Nephron (organoid): ENCODE measurements at regions not wholly inside any gene's neighbourhood (a gene's known extent, or its start where the extent isn't known, plus 50 kb on each side); places are given as distances from the start of the nearest gene placed in this dataset.
A peak's percentile ranks its signal among the peaks of the same experiment; 100 is the strongest.
"Not testable (repeated sequence)": the region's sequence is repeated elsewhere in the genome, so short reads cannot be mapped to it uniquely, and the experiment has no call there.

ENCODE experiments used
- H3K27ac Mint-ChIP-seq, 3 experiments: 2 replicates each; pipeline ENCODE4 v1.8.0; 2020; ENCODE audit warnings: mixed read lengths in 3 of 3, mild to moderate bottlenecking in 2 of 3, moderate library complexity in 1 of 3
- H3K27me3 Mint-ChIP-seq: 2 replicates; pipeline ENCODE4 v1.8.0; 2021; ENCODE audit warnings: low read depth, mild to moderate bottlenecking, moderate library complexity, mixed read lengths
- H3K36me3 Mint-ChIP-seq: 2 replicates; pipeline ENCODE4 v1.8.0; 2020; ENCODE audit warnings: low read depth, mixed read lengths
- H3K4me1 Mint-ChIP-seq: 2 replicates; pipeline ENCODE4 v1.8.0; 2020; ENCODE audit warnings: mixed read lengths
- H3K4me3 Mint-ChIP-seq, 3 experiments: 2 replicates each; pipeline ENCODE4 v1.8.0; 2020; ENCODE audit warnings: mild to moderate bottlenecking in 3 of 3, mixed read lengths in 3 of 3, moderate library complexity in 2 of 3
- H3K9me3 Mint-ChIP-seq: 2 replicates; pipeline ENCODE4 v1.8.0; 2020; ENCODE audit warnings: mixed read lengths
- TF ChIP-seq, protein P1 (sequence below), 3 experiments: fragments of 200-600 bp; sonication (generic); IDR thresholded peaks; one replicate each; pipeline ENCODE4 v1.5.0; 2021; ENCODE audit warnings: antibody characterized with exemption in 3 of 3; ENCODE audit not compliant: unreplicated experiment in 3 of 3

DNA sequence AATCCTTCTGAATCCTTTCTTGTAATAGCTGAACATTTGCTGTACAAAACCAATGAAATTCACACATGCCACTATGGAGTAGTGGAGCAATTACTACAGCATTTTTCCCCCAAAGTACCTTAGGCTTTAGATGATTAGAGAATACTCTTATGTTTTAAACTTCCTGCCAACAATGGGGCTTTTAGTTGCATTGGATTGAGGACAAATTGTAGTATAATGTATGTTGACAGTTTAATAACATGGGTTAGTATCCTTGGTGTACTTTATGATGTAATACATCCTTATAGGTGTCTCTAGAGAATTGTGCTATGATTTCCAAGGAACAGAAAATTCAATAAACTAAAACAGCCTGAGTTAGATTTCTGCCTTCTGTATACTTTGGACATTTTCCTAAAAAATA, 422.7 kb upstream of the GRAMD2B start:
- Mint-ChIP-seq H3K36me3 (peaks cover 4% of the 10 kb centered on the region), H3K9me3 (peaks cover 15% of the 10 kb centered on the region), H3K27ac (peak overlapping the region in 2 of 3 experiments; percentile 13 to 58)

DNA sequence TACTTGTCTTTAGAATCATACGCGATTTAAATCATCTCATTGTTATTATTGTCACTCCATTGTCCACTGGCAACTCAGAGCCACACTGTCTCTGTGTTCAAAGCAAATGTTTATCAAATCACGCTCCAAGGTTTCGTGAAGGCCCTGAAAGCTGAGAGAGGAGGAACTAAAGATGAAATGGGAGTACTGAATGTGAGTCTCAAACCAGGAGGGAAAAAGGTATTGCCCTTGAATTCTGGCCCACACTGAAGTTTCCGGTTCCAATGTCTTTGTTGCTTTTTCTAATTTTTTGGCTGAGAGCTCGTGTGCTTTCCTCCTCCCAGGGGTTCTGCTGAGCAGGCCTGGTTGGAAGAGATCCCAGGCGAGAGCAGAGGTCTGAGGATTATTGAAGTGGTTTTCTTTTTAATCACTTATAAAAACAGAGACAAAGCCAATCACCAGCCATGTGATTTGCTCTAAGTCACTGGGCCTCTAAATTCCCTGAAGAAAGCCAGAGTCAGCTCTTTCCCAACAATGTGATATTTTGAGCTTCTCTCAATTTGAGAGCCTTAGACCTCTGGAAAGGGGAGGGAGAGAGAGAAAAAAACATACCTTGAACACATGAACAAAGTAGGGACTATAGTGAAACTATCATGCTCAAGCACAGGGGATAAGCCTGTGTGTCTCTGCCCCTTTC, 420.8 kb upstream of the GRAMD2B start:
- Mint-ChIP-seq H3K36me3 (no peaks in the 10 kb centered on the region), H3K4me1 (peaks cover 44% of the 10 kb centered on the region), H3K4me3 (no peak overlapping the region), H3K27ac (peak overlapping the region; percentile 95 to 97 (median 97)), H3K9me3 (peaks cover 11% of the 10 kb centered on the region), H3K27me3 (no peaks in the 10 kb centered on the region)
- TF ChIP-seq, protein P1, sequence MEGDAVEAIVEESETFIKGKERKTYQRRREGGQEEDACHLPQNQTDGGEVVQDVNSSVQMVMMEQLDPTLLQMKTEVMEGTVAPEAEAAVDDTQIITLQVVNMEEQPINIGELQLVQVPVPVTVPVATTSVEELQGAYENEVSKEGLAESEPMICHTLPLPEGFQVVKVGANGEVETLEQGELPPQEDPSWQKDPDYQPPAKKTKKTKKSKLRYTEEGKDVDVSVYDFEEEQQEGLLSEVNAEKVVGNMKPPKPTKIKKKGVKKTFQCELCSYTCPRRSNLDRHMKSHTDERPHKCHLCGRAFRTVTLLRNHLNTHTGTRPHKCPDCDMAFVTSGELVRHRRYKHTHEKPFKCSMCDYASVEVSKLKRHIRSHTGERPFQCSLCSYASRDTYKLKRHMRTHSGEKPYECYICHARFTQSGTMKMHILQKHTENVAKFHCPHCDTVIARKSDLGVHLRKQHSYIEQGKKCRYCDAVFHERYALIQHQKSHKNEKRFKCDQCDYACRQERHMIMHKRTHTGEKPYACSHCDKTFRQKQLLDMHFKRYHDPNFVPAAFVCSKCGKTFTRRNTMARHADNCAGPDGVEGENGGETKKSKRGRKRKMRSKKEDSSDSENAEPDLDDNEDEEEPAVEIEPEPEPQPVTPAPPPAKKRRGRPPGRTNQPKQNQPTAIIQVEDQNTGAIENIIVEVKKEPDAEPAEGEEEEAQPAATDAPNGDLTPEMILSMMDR (IDR thresholded peaks at IDR 0.05; ENCODE audit: unreplicated experiment in 3 of 3): no peak

More for the DNA sequence above, 422.7 kb upstream of the GRAMD2B start:
- Mint-ChIP-seq H3K4me1 (peaks cover 44% of the 10 kb centered on the region), H3K4me3 (no peak overlapping the region), H3K27me3 (no peaks in the 10 kb centered on the region)
- TF ChIP-seq, protein P1 (IDR thresholded peaks at IDR 0.05; ENCODE audit: unreplicated experiment in 3 of 3): no peak

DNA sequence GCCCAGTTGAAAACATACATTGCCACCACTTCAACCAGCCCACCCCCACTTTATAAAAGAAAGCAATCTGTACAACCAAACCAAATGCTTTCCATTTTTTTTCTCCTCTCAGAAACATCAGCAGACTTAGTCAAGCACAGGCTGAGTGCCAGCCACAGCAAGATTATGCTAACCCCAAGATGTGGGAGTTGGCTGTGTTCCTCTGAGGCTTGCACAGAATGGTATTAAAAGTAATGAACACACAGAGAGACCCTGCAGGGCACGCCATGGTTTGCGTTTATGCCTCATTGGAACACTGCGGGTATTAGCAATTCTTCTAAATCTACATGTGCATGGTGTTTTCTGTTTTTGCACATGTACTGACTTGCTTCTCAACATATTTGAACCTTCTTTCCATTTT, 419.9 kb upstream of the GRAMD2B start:
- peak overlapping the region; percentile 95 to 97 (median 97) for H3K27ac Mint-ChIP-seq
- TF ChIP-seq, protein P1 (IDR thresholded peaks at IDR 0.05; ENCODE audit: unreplicated experiment in 3 of 3): no peak

DNA sequence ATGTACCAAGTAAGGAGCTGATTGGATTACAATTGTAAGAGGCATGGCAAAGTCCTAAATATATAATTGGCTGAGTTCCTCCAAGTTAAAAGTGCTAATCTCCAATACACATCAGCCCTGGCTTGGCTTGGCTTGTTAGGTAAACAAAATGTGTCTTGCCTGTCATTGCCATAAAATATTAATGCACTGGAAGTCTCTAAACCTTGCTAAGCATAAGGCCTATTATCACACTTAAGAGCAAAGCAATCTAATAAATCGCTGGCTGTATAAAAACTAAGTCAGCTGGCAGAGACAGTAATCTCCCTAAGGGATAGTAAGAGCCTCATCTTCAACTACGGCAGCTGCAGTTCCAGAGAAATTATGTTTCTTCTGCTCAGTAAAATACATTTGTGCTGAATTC, 418.6 kb upstream of the GRAMD2B start:
- H3K27ac Mint-ChIP-seq: peak overlapping the region; percentile 40 to 83 (median 65)
- TF ChIP-seq, protein P1 (IDR thresholded peaks at IDR 0.05; ENCODE audit: unreplicated experiment in 3 of 3): no peak

More for the DNA sequence above, 419.9 kb upstream of the GRAMD2B start:
- Mint-ChIP-seq H3K36me3 (no peaks in the 10 kb centered on the region), H3K27me3 (no peaks in the 10 kb centered on the region), H3K4me1 (peaks cover 44% of the 10 kb centered on the region), H3K4me3 (no peak overlapping the region), H3K9me3 (peaks cover 6% of the 10 kb centered on the region)

DNA sequence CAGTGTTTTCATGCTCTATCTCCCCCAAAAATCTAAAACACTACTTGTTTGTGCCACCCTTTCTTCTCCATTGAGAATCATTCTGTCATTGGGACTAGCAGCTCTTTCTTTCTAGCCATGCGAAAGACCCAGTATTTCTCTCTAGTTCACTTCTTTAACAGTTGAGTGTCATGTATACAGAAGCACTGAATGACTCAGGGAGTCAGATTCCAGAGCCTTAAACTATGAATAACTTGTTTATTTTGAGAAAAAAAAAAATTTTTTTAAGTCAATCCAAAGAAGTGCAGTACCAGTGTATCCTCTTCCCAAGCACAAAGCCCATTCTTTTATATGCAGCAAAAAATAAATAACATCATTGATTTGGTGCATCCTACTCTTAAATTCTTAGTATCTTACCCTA, 415.4 kb upstream of the GRAMD2B start:
- H3K27ac Mint-ChIP-seq: peak overlapping the region in 1 of 3 experiments; percentile 5
- no peaks in the 10 kb centered on the region for H3K36me3 Mint-ChIP-seq
- TF ChIP-seq, protein P1 (IDR thresholded peaks at IDR 0.05; ENCODE audit: unreplicated experiment in 3 of 3): no peak
- H3K4me3 Mint-ChIP-seq: no peak overlapping the region
- H3K27me3 Mint-ChIP-seq: no peaks in the 10 kb centered on the region
- H3K9me3 Mint-ChIP-seq: no peaks in the 10 kb centered on the region
- peaks cover 20% of the 10 kb centered on the region for H3K4me1 Mint-ChIP-seq

More for the DNA sequence above, 418.6 kb upstream of the GRAMD2B start:
- Mint-ChIP-seq H3K27me3 (no peaks in the 10 kb centered on the region), H3K4me1 (peaks cover 41% of the 10 kb centered on the region), H3K9me3 (peaks cover 2% of the 10 kb centered on the region), H3K4me3 (no peak overlapping the region), H3K36me3 (no peaks in the 10 kb centered on the region)

DNA sequence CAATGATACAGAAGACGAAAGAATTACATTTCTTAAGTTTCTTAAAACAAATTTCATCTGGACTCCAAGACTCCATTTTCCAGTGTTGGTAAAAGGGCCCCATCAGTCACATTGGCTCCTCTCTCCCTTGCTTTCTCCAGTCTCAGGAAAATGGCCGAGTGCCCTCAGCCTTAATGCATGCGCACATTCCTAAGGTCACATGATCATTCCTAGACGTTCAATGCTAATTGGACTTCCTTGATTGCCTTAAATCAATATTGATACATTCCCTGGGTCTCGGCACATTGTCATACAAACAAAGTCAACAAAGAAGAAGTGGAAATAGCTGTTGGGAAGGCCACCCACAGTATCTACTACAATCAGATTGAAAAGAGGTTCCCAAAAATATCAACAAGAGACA, 413.6 kb upstream of the GRAMD2B start:
- Mint-ChIP-seq H3K4me3 (no peak overlapping the region), H3K4me1 (peaks cover 16% of the 10 kb centered on the region), H3K27ac (no peak overlapping the region), H3K36me3 (no peaks in the 10 kb centered on the region), H3K9me3 (no peaks in the 10 kb centered on the region), H3K27me3 (no peaks in the 10 kb centered on the region)
- TF ChIP-seq, protein P1 (IDR thresholded peaks at IDR 0.05; ENCODE audit: unreplicated experiment in 3 of 3): no peak

DNA sequence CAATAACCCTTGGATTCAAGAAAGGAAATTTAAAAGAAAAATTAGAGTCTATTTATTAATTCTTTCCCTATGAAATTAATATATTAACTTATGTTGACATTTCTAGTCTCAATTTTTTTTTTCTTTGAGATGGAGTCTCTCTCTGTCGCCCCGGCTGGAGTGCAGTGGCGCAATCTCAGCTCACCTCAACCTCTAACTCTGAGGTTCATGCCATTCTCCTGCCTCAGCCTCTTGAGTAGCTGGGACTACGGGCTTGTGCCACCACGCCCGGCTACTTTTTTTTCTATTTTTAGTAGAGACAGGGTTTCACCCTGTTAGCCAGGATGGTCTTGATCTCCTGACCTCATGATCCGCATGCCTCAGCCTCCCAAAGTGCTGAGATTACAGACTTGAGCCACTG, 411.7 kb upstream of the GRAMD2B start:
- not testable (repeated sequence) for H3K36me3 Mint-ChIP-seq, H3K27ac Mint-ChIP-seq, H3K4me3 Mint-ChIP-seq, H3K9me3 Mint-ChIP-seq, H3K27me3 Mint-ChIP-seq
- H3K4me1 Mint-ChIP-seq: peaks cover 31% of the 10 kb centered on the region
